ENCODE measurements at regions not wholly inside any gene's neighbourhood (a gene's known extent, or its start where the extent isn't known, plus 50 kb on each side); places are given as distances from the start of the nearest gene placed in this dataset.

GRCh38 chr2:238686223-238686622 is 161.7 kb upstream of the TWIST2 start:
- no peaks in the 10 kb centered on the region for H3K4me1 ChIP-seq (ENCODE audit: control insufficient read depth in 5 of 5, insufficient read depth in 5 of 5, low read length in 5 of 5)
- DNase-seq, result no peak
- TF ChIP-seq, protein P1, sequence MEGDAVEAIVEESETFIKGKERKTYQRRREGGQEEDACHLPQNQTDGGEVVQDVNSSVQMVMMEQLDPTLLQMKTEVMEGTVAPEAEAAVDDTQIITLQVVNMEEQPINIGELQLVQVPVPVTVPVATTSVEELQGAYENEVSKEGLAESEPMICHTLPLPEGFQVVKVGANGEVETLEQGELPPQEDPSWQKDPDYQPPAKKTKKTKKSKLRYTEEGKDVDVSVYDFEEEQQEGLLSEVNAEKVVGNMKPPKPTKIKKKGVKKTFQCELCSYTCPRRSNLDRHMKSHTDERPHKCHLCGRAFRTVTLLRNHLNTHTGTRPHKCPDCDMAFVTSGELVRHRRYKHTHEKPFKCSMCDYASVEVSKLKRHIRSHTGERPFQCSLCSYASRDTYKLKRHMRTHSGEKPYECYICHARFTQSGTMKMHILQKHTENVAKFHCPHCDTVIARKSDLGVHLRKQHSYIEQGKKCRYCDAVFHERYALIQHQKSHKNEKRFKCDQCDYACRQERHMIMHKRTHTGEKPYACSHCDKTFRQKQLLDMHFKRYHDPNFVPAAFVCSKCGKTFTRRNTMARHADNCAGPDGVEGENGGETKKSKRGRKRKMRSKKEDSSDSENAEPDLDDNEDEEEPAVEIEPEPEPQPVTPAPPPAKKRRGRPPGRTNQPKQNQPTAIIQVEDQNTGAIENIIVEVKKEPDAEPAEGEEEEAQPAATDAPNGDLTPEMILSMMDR (IDR thresholded peaks at IDR 0.05; ENCODE audit: control extremely low read depth, extremely low read depth), result no peak
- H3K36me3 ChIP-seq (ENCODE audit: control insufficient read depth in 4 of 4, insufficient read depth in 4 of 4, low read length in 4 of 4), result no peaks in the 10 kb centered on the region
- no peak overlapping the region for H3K27ac ChIP-seq (ENCODE audit: low read depth in 1 of 2, low read length in 1 of 2)
- peaks cover 0 to 2% (median 0%) of the 10 kb centered on the region in 4 donors for H3K9me3 ChIP-seq (ENCODE audit: control insufficient read depth in 4 of 4, insufficient read depth in 3 of 4, low read length in 3 of 4)
- WGBS, 2 donors, result 92% methylated on average over 7 of the region's 7 CpGs
- no peak for ATAC-seq (ENCODE audit: insufficient read depth, low FRiP score)
- H3K4me3 ChIP-seq, result no peak overlapping the region
- H3K27me3 ChIP-seq (ENCODE audit: control insufficient read depth in 3 of 3, insufficient read depth in 3 of 3, low read length in 2 of 3), result no peaks in the 10 kb centered on the region
- no peak overlapping the region for H3K9ac ChIP-seq (ENCODE audit: insufficient read depth in 1 of 2, low read length in 2 of 2)

DNA sequence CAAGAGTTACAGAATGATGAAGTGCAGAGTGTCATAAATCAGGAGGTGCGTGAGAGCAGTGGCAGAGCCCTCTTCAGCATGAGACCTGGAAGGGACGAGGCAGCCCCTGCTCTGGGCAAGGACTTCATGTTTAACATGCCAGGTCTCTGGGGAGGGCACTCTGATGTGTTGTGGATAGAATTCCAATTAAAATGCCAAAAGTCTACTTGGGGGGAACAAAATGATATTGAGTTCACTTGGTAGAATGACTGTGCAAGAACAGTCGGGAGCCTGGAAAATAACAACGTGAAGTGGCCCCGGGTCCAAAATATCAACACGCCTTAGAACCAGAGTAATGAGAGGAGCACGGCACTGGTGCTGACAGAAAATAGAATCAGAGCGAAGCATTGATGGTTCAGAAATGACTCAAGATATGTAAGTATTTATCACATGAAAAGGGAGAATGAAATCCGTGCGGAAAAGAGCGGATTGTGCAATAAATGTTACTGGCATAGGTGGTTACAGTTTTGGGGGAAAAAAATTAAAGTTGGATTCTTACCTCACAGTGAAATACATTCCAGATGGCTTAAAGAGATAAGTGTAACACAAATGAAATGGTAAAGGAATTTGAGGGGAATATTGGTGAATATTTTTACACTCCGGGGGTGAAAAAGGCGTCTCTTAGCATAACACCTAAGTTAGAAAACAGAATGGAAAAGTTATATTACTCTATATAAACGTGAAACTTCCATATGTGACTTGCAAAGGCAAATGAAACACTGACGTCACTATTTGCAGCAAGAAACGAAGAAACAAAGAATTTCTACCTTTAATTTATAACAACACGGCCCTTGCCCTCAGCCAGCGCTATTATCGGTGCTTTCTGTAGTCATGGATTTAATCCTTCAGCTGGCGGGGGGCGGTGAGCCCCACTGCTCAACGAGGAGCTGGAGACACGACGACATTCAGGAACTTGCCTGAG is 159.4 kb upstream of the TWIST2 start:
- DNase-seq, result no peak
- no peaks in the 10 kb centered on the region for H3K27me3 ChIP-seq (ENCODE audit: control insufficient read depth in 3 of 3, insufficient read depth in 3 of 3, low read length in 2 of 3)
- no peaks in the 10 kb centered on the region for H3K4me1 ChIP-seq (ENCODE audit: control insufficient read depth in 5 of 5, insufficient read depth in 5 of 5, low read length in 5 of 5)
- TF ChIP-seq, protein P1 (IDR thresholded peaks at IDR 0.05; ENCODE audit: control extremely low read depth, extremely low read depth), result no peak
- no peak overlapping the region for H3K27ac ChIP-seq (ENCODE audit: low read depth in 1 of 2, low read length in 1 of 2)
- no peak overlapping the region for H3K9ac ChIP-seq (ENCODE audit: insufficient read depth in 1 of 2, low read length in 2 of 2)
- H3K4me3 ChIP-seq, result no peak overlapping the region
- ATAC-seq (ENCODE audit: insufficient read depth, low FRiP score), result no peak
- no peaks in the 10 kb centered on the region for H3K36me3 ChIP-seq (ENCODE audit: control insufficient read depth in 4 of 4, insufficient read depth in 4 of 4, low read length in 4 of 4)
- 67 to 88% methylated on average over 24 of the region's 24 CpGs for WGBS, 2 donors
- peaks cover 0 to 2% (median 0%) of the 10 kb centered on the region in 4 donors for H3K9me3 ChIP-seq (ENCODE audit: control insufficient read depth in 4 of 4, insufficient read depth in 3 of 4, low read length in 3 of 4)

DNA sequence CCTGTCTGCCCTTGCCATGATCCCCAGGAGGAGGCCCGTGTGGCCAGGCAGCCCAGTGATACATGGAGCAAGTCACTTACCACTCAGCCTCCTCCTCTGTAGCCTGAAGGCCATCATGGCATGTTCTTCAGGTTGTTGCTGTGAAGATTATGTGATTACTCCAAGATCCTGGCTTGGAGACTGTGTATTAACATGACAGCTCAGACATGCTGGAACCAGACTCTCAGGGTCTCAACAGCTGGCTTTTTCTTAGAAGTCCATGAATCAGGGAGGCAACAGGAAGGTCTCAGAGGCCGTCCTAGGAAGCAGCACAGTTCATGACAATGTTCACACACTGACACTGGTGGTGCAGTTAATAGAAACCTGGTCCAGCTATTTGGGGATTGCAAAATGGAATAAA is 158.6 kb upstream of the TWIST2 start:
- Histone ChIP-seq H3K4me1 (ENCODE audit: control insufficient read depth in 5 of 5, insufficient read depth in 5 of 5, low read length in 5 of 5) (peaks cover 0 to 2% (median 0%) of the 10 kb centered on the region in 5 donors), H3K4me3 (no peak overlapping the region), H3K9me3 (ENCODE audit: control insufficient read depth in 4 of 4, insufficient read depth in 3 of 4, low read length in 3 of 4) (no peaks in the 10 kb centered on the region), H3K27ac (ENCODE audit: low read depth in 1 of 2, low read length in 1 of 2) (no peak overlapping the region), H3K9ac (ENCODE audit: insufficient read depth in 1 of 2, low read length in 2 of 2) (no peak overlapping the region), H3K27me3 (ENCODE audit: control insufficient read depth in 3 of 3, insufficient read depth in 3 of 3, low read length in 2 of 3) (no peaks in the 10 kb centered on the region), H3K36me3 (ENCODE audit: control insufficient read depth in 4 of 4, insufficient read depth in 4 of 4, low read length in 4 of 4) (no peaks in the 10 kb centered on the region)
- WGBS, 2 donors, result 78 to 82% methylated on average over 2 of the region's 2 CpGs
- ATAC-seq (ENCODE audit: insufficient read depth, low FRiP score) (no peak), DNase-seq (no peak)
- TF ChIP-seq, protein P1 (IDR thresholded peaks at IDR 0.05; ENCODE audit: control extremely low read depth, extremely low read depth), result no peak
